HFF-Myc (cell line): ENCODE measurements at regions not wholly inside any gene's neighbourhood (a gene's known extent, or its start where the extent isn't known, plus 50 kb on each side); places are given as distances from the start of the nearest gene placed in this dataset.

Source experiments
- DNase-seq: peaks from one replicate; pipeline ENCODE4 v3.0.0-alpha.2; 2011; ENCODE audit warnings: low read depth; ENCODE audit errors: extremely low read depth
- H3K4me3 ChIP-seq: replicated peaks from 2 replicates; pipeline ENCODE4 v1.5.1; 2011; ENCODE audit warnings: low read depth, mild to moderate bottlenecking, control low read depth, low read length
- CTCF ChIP-seq: IDR thresholded peaks from 2 replicates; pipeline ENCODE4 v1.5.1; 2012; ENCODE audit warnings: mild to moderate bottlenecking, low read depth, low read length, control low read depth; ENCODE audit errors: missing control alignments

DNA sequence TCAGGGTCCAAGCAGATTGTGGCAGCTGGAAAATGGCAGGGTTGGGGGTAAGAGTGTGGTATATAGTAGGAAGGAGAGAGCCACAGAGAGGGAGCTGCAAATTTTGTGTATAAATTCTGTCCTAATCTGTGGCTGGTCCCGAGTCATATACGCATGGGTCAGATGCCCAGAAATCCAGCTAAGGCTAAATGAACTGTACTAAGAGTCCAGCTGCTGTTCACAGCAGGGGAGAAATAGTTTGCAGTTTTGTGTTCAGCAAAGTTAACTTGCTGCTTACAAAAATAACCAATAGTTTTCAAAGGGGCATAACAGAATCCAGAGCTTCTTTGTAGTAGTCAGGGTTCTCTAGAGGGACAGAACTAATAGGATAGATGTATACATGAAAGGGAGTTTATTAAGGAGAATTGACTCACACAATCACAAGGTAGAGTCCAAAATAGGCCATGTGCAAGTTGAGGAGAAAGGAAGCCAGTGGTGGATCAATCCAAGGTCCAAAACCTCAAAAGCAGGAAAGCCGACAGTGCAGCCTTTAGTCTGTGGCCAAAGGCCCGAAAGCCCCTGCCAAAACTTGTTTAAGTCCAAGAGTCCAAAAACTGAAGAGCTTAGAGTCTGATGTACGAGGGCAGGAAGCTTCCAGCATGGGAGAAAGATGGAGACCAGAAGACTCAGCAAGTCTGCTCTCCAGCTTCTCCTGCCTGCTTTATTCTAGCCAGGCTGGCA, 146.1 kb upstream of the KBTBD8 start:
- DNase-seq: no peak
- H3K4me3 ChIP-seq: no peak overlapping the region
- no peak for TF ChIP-seq CTCF

DNA sequence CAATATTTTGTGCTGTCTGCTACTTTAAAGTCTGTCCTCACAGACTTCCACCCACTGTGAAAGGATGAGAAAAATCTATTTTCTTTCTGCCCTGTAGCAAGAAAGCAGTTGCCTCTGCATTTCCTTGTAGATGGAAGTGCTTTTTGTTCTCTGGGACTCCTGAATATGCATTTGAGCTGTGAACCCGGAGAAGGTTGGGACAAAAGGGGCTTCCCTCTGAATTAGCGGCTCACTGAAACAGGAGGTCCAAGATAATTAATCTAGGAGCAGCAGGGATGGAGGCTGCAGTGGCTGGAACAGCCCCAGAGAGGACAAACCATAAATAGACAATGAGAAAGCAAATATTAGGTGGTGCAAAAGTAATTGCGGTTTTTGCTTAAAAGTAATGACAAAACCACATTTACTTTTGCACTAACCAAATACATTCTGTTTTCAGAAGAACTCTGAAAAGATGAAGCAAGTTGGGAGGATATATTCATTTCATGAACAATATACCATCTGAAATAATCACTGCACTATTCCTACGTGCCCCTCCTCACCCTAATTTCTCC, 143.4 kb upstream of the KBTBD8 start:
- H3K4me3 ChIP-seq: no peak overlapping the region
- no peak for DNase-seq
- TF ChIP-seq CTCF: no peak

DNA sequence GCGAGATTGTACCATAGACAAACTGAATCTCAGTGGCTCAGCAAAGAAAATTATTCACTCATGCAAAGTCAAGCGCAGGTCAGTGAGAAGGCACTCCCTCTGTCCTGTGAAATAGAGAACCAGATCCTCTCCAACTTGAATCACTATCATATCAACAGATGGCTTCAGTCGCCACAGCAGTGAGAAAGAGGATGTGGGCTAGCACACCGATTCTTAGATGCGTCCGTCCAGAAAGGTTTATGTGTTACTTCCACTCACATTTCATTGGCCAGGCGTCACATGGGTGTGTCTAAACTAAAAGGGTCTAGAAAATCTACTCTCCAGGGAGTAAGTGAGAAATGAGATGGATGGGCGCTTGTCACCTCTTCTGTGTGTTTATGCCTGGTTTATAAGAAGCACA, 141.6 kb upstream of the KBTBD8 start:
- DNase-seq: no peak
- no peak for TF ChIP-seq CTCF
- H3K4me3 ChIP-seq: no peak overlapping the region

DNA sequence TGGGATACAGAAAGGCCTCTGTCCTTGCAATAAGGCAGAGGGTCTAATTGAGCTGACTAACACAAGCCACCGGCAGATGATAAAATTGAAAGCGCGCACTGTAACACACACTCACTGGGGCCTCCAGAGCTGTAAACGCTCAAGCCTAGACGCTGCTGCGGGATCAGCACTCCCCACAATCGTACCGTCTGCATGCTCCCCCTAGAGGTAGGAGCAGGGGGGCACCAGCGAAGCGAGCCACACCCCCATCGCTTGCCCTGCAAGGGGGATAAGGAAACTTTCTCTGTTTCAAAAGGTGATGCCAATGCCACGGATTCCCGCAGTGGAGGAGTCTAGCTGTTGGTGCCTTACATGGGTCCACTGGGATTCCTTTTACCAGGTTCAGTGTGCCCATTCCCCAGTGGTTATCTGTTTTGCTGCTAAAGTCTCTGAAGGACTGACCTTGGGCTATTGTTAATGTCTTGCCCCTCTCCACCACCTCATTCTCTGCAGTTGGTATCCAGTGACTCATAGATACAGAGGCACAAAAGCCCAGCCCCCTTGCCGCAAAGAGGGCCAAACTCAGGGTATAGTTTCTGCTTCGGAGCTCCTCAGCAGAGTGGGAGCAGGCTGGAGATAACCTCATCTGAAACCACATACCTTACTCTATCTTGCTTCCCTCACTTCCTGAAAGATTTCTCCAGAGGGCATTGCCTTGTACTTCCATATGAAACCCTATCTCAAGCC, 139.3 kb upstream of the KBTBD8 start:
- no peak overlapping the region for H3K4me3 ChIP-seq
- no peak for DNase-seq
- peak; percentile 35 for TF ChIP-seq CTCF

DNA sequence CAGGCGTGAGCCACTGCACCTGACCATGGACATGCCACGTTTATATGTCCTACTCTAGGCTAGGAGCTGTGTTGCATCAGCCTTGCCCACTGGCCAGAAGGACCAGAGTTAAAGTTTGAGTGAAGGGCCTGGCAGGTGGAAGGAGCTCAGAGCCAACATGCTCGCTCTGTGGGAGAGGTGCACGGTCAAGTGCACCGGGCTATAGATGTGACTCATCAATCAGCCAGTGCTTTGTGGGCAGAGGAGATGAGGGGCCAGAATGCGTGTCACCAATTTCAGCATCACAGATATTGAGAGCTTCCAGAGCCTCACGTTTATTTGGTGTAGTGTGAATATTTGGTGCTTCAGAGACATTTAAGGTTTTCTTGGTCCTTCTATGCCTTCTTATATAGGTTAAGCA, 137.3 kb upstream of the KBTBD8 start:
- DNase-seq: no peak
- TF ChIP-seq CTCF: no peak
- H3K4me3 ChIP-seq: no peak overlapping the region

DNA sequence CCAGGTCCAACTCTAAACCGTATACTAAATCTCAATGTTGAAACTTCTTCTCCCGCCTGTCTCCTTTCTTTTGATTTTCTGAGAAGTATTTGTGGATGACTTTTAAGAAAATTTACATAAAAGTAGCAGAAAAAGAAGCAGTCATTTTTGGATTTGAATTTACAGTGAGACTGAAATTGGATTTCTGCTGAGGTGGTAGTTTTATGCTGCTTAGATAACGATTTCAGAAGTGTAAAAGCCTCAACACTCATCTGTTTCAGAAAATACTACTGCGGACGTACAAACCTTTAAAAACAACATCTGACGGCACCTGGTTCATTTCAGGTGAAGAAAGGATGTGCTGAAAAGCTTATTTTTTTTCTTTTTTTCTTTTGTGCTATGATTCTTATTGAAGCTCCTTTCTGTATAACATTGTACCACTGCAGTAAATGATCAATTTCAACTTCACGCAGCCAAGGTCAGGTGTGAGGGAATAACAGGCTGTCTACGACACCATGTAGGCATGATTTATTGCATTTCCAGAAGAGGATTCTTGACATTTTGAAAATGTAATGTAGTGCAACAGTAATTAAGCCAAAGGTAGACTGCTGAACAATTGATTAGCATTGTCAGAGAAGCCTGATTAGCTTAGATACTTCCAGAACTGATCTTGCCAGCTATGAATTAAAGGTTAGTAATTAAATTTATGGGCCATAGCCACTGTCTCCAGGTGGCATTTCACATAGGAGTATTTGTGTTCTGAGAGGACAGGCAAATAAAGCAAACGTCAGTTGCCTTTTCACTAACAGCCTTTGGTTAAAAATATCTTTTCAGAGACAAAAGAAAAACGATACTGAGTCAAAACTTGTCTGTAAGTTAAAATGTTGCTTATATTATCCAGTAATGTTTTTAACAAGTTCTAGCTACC, 134.6 kb upstream of the KBTBD8 start:
- TF ChIP-seq CTCF: no peak
- no peak for DNase-seq

More for the DNA sequence above, 134.6 kb upstream of the KBTBD8 start:
- H3K4me3 ChIP-seq: no peak overlapping the region
